ENCODE measurements at regions not wholly inside any gene's neighbourhood (a gene's known extent, or its start where the extent isn't known, plus 50 kb on each side); places are given as distances from the start of the nearest gene placed in this dataset.

- Histone ChIP-seq H3K18ac (ENCODE audit: insufficient read length, low read depth, low read length) (no peak overlapping the region), H3K4ac (ENCODE audit: low read depth, low read length) (no peak overlapping the region), H2BK20ac (ENCODE audit: low read depth, low read length, poor library complexity, severe bottlenecking) (no peak overlapping the region), H3K4me2 (ENCODE audit: insufficient read depth, insufficient read length, low read length) (no peak overlapping the region), H4K20me1 (ENCODE audit: control insufficient read depth, insufficient read depth, insufficient read length) (no peaks in the 10 kb centered on the region), H3K27ac (ENCODE audit: insufficient read length, low read depth, low read length) (no peak overlapping the region), H3K9ac (ENCODE audit: extremely low read depth, insufficient read length, low read length) (no peak overlapping the region), H4K5ac (ENCODE audit: insufficient read length, low read depth, low read length) (no peak overlapping the region), H3T11ph (ENCODE audit: low read length) (no peak overlapping the region), H2AK5ac (ENCODE audit: insufficient read length, low read length) (no peak overlapping the region), H3K79me2 (ENCODE audit: insufficient read depth, low read length) (no peaks in the 10 kb centered on the region), H3K27me3 (ENCODE audit: insufficient read depth, low read length) (no peaks in the 10 kb centered on the region), H3K9me3 (ENCODE audit: control insufficient read depth, low read depth, low read length) (no peaks in the 10 kb centered on the region), H3K23me2 (ENCODE audit: insufficient read length, low read depth, low read length, poor library complexity, severe bottlenecking) (no peaks in the 10 kb centered on the region), H3K79me1 (ENCODE audit: insufficient read depth, low read depth, low read length, poor library complexity, severe bottlenecking) (no peaks in the 10 kb centered on the region), H3K23ac (ENCODE audit: insufficient read length, low read depth, low read length) (no peak overlapping the region), H2AFZ (ENCODE audit: low read length) (no peak overlapping the region), H4K91ac (ENCODE audit: insufficient read length, low read depth, low read length) (no peak overlapping the region), H4K8ac (replicated peaks; ENCODE audit: insufficient read length, low read depth, low read length) (no peak overlapping the region), H3K4me1 (ENCODE audit: insufficient read depth, low read length) (no peaks in the 10 kb centered on the region), H2BK12ac (ENCODE audit: insufficient read length, low read depth, low read length) (no peak overlapping the region), H2BK120ac (ENCODE audit: low read depth, low read length, poor library complexity, severe bottlenecking) (no peak overlapping the region), H2BK15ac (ENCODE audit: low read depth, low read length) (no peak overlapping the region), H3K56ac (ENCODE audit: insufficient read length, low read depth, low read length) (no peak overlapping the region), H3K14ac (ENCODE audit: insufficient read depth, low read length) (no peak overlapping the region), H2BK5ac (ENCODE audit: insufficient read length, low read length) (no peak overlapping the region)
- no peaks in the 10 kb centered on the region for H3K9me3 Mint-ChIP-seq
- TF ChIP-seq CTCF (conservative IDR thresholded peaks at IDR 0.05): no peak
- H3K27me3 Mint-ChIP-seq (ENCODE audit: low read depth): no peaks in the 10 kb centered on the region
- H3K4me3 Mint-ChIP-seq: no peak overlapping the region
- H3K27ac Mint-ChIP-seq: no peak overlapping the region
- no peaks in the 10 kb centered on the region for H3K36me3 Mint-ChIP-seq (ENCODE audit: insufficient read depth in 1 of 3, low read depth in 3 of 3)
- WGBS (ENCODE audit: extremely low coverage, insufficient read length, low lambda C conversion rate): no CpG with 5 or more reads among the region's 1 CpG
- DNase-seq: no peak
- peaks cover 0 to under 1% of the 10 kb centered on the region in 2 experiments; a peak in 1 of 4 replicates for H3K4me1 Mint-ChIP-seq
Measured at GRCh38 chr2:18131761-18132160, 253.3 kb downstream of the KCNS3 start.
